IMR-90 (cell line): ENCODE measurements at regions not wholly inside any gene's neighbourhood (a gene's known extent, or its start where the extent isn't known, plus 50 kb on each side); places are given as distances from the start of the nearest gene placed in this dataset.

Source experiments
- ATAC-seq: fragments of 200-7000 bp; cut with Tn5 transposase; 2 replicates; pipeline ENCODE4 v1.9.1; 2020; ENCODE audit warnings: low read depth, mild to moderate bottlenecking, moderate library complexity
- BruUV-seq: library from RNA; stranded (reverse); fragments of 400-500 nt; replicated peaks from 2 replicates; lab custom pipeline; 2021; lab: Mats Ljungman, UMichigan
- CTCF ChIA-PET: fragments of 300-600 bp; formaldehyde crosslinking; extraction: SDS; loops from one replicate; lab custom pipeline; 2021; ENCODE audit warnings: antibody characterized with exemption; lab: Yijun Ruan, JAX
- POLR2A ChIA-PET: fragments of 300-600 bp; sonication (Branson Sonifier 250); formaldehyde crosslinking; loops from one replicate; lab custom pipeline; 2022; ENCODE audit warnings: antibody characterized with exemption; ENCODE audit not compliant: unreplicated experiment; lab: Charles Lee
- DNase-seq: peaks from one replicate; pipeline ENCODE4 v3.0.0; 2013
- H2AFZ ChIP-seq: replicated peaks from 2 replicates; pipeline ENCODE3; 2013; ENCODE audit warnings: low read length, mild to moderate bottlenecking; ENCODE audit not compliant: poor library complexity
- H2AK5ac ChIP-seq: 2 replicates; pipeline ENCODE4 v1.6.1; 2013; ENCODE audit warnings: low read depth, low read length, inconsistent platforms
- H2AK9ac ChIP-seq: replicated peaks from 2 replicates; pipeline ENCODE3; 2013; ENCODE audit warnings: mild to moderate bottlenecking, low read depth, low read length, moderate library complexity; ENCODE audit not compliant: poor library complexity
- H2BK120ac ChIP-seq: 2 replicates; pipeline ENCODE4 v1.6.1; 2013; ENCODE audit warnings: low read depth, low read length, inconsistent platforms
- H2BK15ac ChIP-seq: 3 replicates; pipeline ENCODE4 v1.6.1; 2013; ENCODE audit warnings: low read depth, low read length, inconsistent platforms
- H2BK20ac ChIP-seq: 2 replicates; pipeline ENCODE4 v1.6.1; 2013; ENCODE audit warnings: low read depth, mild to moderate bottlenecking, inconsistent platforms, low read length, moderate library complexity
- H2BK5ac ChIP-seq: 2 replicates; pipeline ENCODE4 v1.6.1; 2013; ENCODE audit warnings: mild to moderate bottlenecking, low read depth, low read length, inconsistent platforms; ENCODE audit not compliant: poor library complexity, severe bottlenecking
- H3K14ac ChIP-seq: replicated peaks from 2 replicates; pipeline ENCODE4 v1.6.1; 2013; ENCODE audit warnings: low read depth, low read length, inconsistent platforms
- H3K18ac ChIP-seq: 2 replicates; pipeline ENCODE4 v1.6.1; 2013; ENCODE audit warnings: low read depth, low read length, control low read depth
- H3K23ac ChIP-seq: 2 replicates; pipeline ENCODE4 v1.6.1; 2013; ENCODE audit warnings: low read depth, low read length, inconsistent platforms
- H3K27ac ChIP-seq: 2 replicates; pipeline ENCODE4 v1.5.1; 2013; ENCODE audit warnings: mild to moderate bottlenecking, control low read depth, low read length; ENCODE audit not compliant: insufficient read depth
- H3K27me3 ChIP-seq: 2 replicates; pipeline ENCODE4 v1.6.1; 2013; ENCODE audit warnings: low read length; ENCODE audit not compliant: control insufficient read depth, insufficient read depth
- H3K36me3 ChIP-seq: 2 replicates; pipeline ENCODE4 v1.6.1; 2013; ENCODE audit warnings: low read length, mixed read lengths; ENCODE audit not compliant: control insufficient read depth, insufficient read depth
- H3K4ac ChIP-seq: 2 replicates; pipeline ENCODE4 v1.6.1; 2013; ENCODE audit warnings: low read depth, low read length, inconsistent platforms
- H3K4me1 ChIP-seq: 2 replicates; pipeline ENCODE4 v1.6.1; 2013; ENCODE audit warnings: low read length, mixed read lengths; ENCODE audit not compliant: control insufficient read depth, insufficient read depth
- H3K4me2 ChIP-seq: 2 replicates; pipeline ENCODE4 v1.6.1; 2013; ENCODE audit warnings: low read depth, mild to moderate bottlenecking, control low read depth, low read length, moderate library complexity
- H3K4me3 ChIP-seq: 2 replicates; pipeline ENCODE4 v1.5.1; 2013; ENCODE audit warnings: low read depth, mild to moderate bottlenecking, control low read depth, low read length, moderate library complexity; ENCODE audit not compliant: insufficient read depth
- H3K56ac ChIP-seq: 2 replicates; pipeline ENCODE4 v1.6.1; 2013; ENCODE audit warnings: low read length, inconsistent platforms; ENCODE audit not compliant: insufficient read depth; ENCODE audit errors: extremely low read depth
- H3K79me1 ChIP-seq, 2 experiments: 2 replicates each; pipeline ENCODE4 v1.6.1; 2013; ENCODE audit warnings: low read length in 2 of 2, inconsistent platforms in 1 of 2, low read depth in 1 of 2
- H3K9ac ChIP-seq: 2 replicates; pipeline ENCODE4 v1.6.1; 2013; ENCODE audit warnings: low read depth, low read length, control low read depth
- H3K9me1 ChIP-seq: 2 replicates; pipeline ENCODE4 v1.6.1; 2013; ENCODE audit warnings: low read length, inconsistent platforms; ENCODE audit not compliant: insufficient read depth
- H3K9me3 ChIP-seq: 2 replicates; pipeline ENCODE4 v1.6.1; 2013; ENCODE audit warnings: low read length; ENCODE audit not compliant: control insufficient read depth, insufficient read depth
- H4K20me1 ChIP-seq: 2 replicates; pipeline ENCODE4 v1.6.1; 2013; ENCODE audit warnings: low read length, inconsistent platforms; ENCODE audit not compliant: insufficient read depth
- H4K5ac ChIP-seq: 2 replicates; pipeline ENCODE4 v1.6.1; 2013; ENCODE audit warnings: mild to moderate bottlenecking, low read depth, low read length, control low read depth
- H4K8ac ChIP-seq, 2 experiments: 2 replicates each; pipeline ENCODE4 v1.6.1; 2013; ENCODE audit warnings: low read depth in 2 of 2, low read length in 2 of 2, control low read depth in 1 of 2, inconsistent platforms in 1 of 2
- H4K91ac ChIP-seq: 2 replicates; pipeline ENCODE4 v1.6.1; 2013; ENCODE audit warnings: low read depth, low read length, inconsistent platforms; ENCODE audit not compliant: insufficient read depth
- BHLHE40 ChIP-seq: fragments of 150-350 bp; IDR thresholded peaks from 2 replicates; pipeline ENCODE4 v1.6.1; 2016; ENCODE audit warnings: mild to moderate bottlenecking, low read depth, low read length
- CEBPB ChIP-seq: IDR thresholded peaks from 2 replicates; pipeline ENCODE4 v1.6.1; 2012; ENCODE audit warnings: low read depth, low read length, improper control_type of control experiment
- CHD1 ChIP-seq: IDR thresholded peaks from 2 replicates; pipeline ENCODE4 v1.6.1; 2012; ENCODE audit warnings: low read depth, low read length, improper control_type of control experiment
- CTCF ChIP-seq: conservative IDR thresholded peaks from 2 replicates; pipeline ENCODE4 v1.5.1; 2012; ENCODE audit warnings: mild to moderate bottlenecking, low read depth, low read length, improper control_type of control experiment
- ELK1 ChIP-seq: fragments of 150-350 bp; IDR thresholded peaks from 2 replicates; pipeline ENCODE4 v1.6.1; 2016; ENCODE audit warnings: low read depth, mild to moderate bottlenecking, low read length, moderate library complexity, borderline replicate concordance
- MAFK ChIP-seq: IDR thresholded peaks from 2 replicates; pipeline ENCODE4 v1.6.1; 2012; ENCODE audit warnings: low read depth, low read length, improper control_type of control experiment
- MAZ ChIP-seq: IDR thresholded peaks from 2 replicates; pipeline ENCODE4 v1.6.1; 2012; ENCODE audit warnings: low read depth, mild to moderate bottlenecking, low read length, improper control_type of control experiment, moderate library complexity, borderline replicate concordance
- MXI1 ChIP-seq: IDR thresholded peaks from 2 replicates; pipeline ENCODE4 v1.6.1; 2012; ENCODE audit warnings: low read depth, mild to moderate bottlenecking, low read length, moderate library complexity, borderline replicate concordance
- NFE2L2 ChIP-seq: fragments of 150-350 bp; IDR thresholded peaks from 2 replicates; pipeline ENCODE4 v1.6.1; 2016; ENCODE audit warnings: low read depth, mild to moderate bottlenecking, low read length
- POLR2A ChIP-seq: IDR thresholded peaks from 2 replicates; pipeline ENCODE4 v1.6.1; 2012; ENCODE audit warnings: mild to moderate bottlenecking, low read depth, low read length
- RAD21 ChIP-seq: IDR thresholded peaks from 2 replicates; pipeline ENCODE4 v1.6.1; 2012; ENCODE audit warnings: low read length, improper control_type of control experiment
- RCOR1 ChIP-seq: IDR thresholded peaks from 2 replicates; pipeline ENCODE4 v1.6.1; 2012; ENCODE audit warnings: mild to moderate bottlenecking, low read length, improper control_type of control experiment; ENCODE audit not compliant: insufficient replicate concordance
- RFX5 ChIP-seq: IDR thresholded peaks from 2 replicates; pipeline ENCODE4 v1.8.0; 2012; ENCODE audit warnings: low read depth, mild to moderate bottlenecking, low read length, moderate library complexity
- SMC3 ChIP-seq: fragments of 150-350 bp; IDR thresholded peaks from 2 replicates; pipeline ENCODE4 v1.6.1; 2016; ENCODE audit warnings: low read depth, mild to moderate bottlenecking, antibody characterized with exemption, low read length, moderate library complexity
- USF2 ChIP-seq: fragments of 150-350 bp; IDR thresholded peaks from 2 replicates; pipeline ENCODE4 v1.6.1; 2017; ENCODE audit warnings: mild to moderate bottlenecking, antibody characterized with exemption, low read length, low read depth
- WGBS, 2 experiments: methylation state at CpG; one replicate each; pipeline versions ENCODE4 v1.1.5 to v1.1.7; 2013; ENCODE audit warnings: missing lambda C conversion rate in 2 of 2; ENCODE audit not compliant: insufficient read length in 1 of 2; ENCODE audit errors: extremely low coverage in 2 of 2; 5-methylcytosine and 5-hydroxymethylcytosine counted together
- dilution Hi-C: fragments of 300-500 bp; cut with HindIII; formaldehyde crosslinking; loops from one replicate; pipeline ENCODE4 v1.14.3; 2018; ENCODE audit warnings: low sequenced_read_pairs; ENCODE audit not compliant: unreplicated experiment
- in situ Hi-C: fragments of 300-500 bp; cut with MboI; formaldehyde crosslinking; loops from 3 replicates; pipeline ENCODE4 v1.14.3; 2019; ENCODE audit warnings: low sequenced_read_pairs, inconsistent platforms, mixed read lengths
- intact Hi-C: fragments of 100-400 bp; cut with micrococcal nuclease; formaldehyde crosslinking; loops from 2 replicates; pipeline ENCODE4 v1.10.0; 2022

DNA sequence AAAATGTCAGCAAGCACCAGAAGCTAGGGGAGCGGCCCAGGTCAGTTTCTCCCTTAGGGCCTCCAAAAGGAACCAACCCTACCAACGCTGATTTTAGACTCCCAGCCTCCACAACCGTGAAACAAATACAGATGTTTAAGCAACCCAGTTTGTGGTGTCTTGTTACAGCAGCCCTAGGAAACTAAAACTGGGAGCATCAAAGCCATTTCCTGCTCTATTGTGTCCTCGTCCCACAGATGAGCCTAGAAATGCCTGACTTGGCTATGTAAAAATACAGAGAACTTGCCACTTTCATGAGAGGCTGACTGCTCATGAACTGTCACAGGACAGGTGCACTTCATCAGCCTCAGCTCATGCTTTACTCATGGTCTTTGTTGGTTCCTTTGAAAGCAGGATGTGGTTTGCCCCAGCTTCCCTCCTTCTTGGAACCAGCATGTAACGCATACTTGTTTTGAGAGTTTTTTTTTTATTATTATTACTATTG, 97.6 kb upstream of the SLC39A10 start:
- dilution Hi-C loops, result no loop called here
- CTCF ChIA-PET, result interaction anchor here (0.7 to 1.0 kb wide), 3 partner anchors 54 to 728 kb away, joined by 3 to 4 read pairs (median 3); no protein-coding TSS in a partner anchor
- Histone ChIP-seq H3K36me3 (no peaks in the 10 kb centered on the region), H4K8ac (peak overlapping the region; percentile 82 to 95), H3K4ac (peak overlapping the region; percentile 89), H2BK20ac (peak overlapping the region; percentile 97), H3K14ac (peak overlapping the region; percentile 90), H2AK9ac (peak overlapping the region; percentile 59), H3K9me3 (no peaks in the 10 kb centered on the region), H3K4me3 (no peak overlapping the region), H4K5ac (peak overlapping the region; percentile 71), H3K27ac (peak overlapping the region; percentile 89), H2AK5ac (peak overlapping the region; percentile 54; the same call in 1 of the 2 replicates), H2BK5ac (peak overlapping the region; percentile 100), H3K9ac (peak overlapping the region; percentile 54), H2BK120ac (peak overlapping the region; percentile 95), H3K23ac (peak overlapping the region; percentile 63), H3K56ac (peak overlapping the region; percentile 74), H3K79me1 (peaks cover 0 to 7% of the 10 kb centered on the region in 2 experiments; a peak in 2 of 4 replicates), H2BK15ac (peak overlapping the region; percentile 86; the same call in 2 of the 3 replicates), H3K4me1 (peaks cover 20% of the 10 kb centered on the region), H2AFZ (peak overlapping the region; percentile 60), H3K18ac (peak overlapping the region; percentile 82), H4K91ac (peak overlapping the region; percentile 91), H3K9me1 (peaks cover 3% of the 10 kb centered on the region; the same call in 1 of the 2 replicates), H4K20me1 (no peaks in the 10 kb centered on the region), H3K4me2 (peak overlapping the region; percentile 22), H3K27me3 (no peaks in the 10 kb centered on the region)
- in situ Hi-C loops, result no loop called here
- 0% methylated on average over 1 of the region's 5 CpGs; no CpG with 5 or more reads in 1 of the 2 experiments for WGBS, 2 experiments
- POLR2A ChIA-PET, result interaction anchor here (0.6 to 2.5 kb wide), 4 partner anchors 15 to 549 kb away, joined by 3 to 12 read pairs (median 4); partner anchors contain the start of gene SLC39A10
- DNase-seq (peak; percentile 100), ATAC-seq (peak; percentile 53)
- intact Hi-C loops, result no loop called here
- no TSS peak for BruUV-seq
- TF ChIP-seq CTCF (no peak), BHLHE40 (no peak; the same call in 1 of the 2 replicates), SMC3 (no peak), ELK1 (no peak), CHD1 (no peak), CEBPB (peak; percentile 22; the same call in 1 of the 2 replicates), POLR2A (peak; percentile 38; the same call in 1 of the 2 replicates), RFX5 (no peak), NFE2L2 (no peak), MXI1 (0 out of 2 replicates have a peak, but pooled peaks have one; percentile 49), MAFK (no peak), USF2 (no peak), RCOR1 (peak; percentile 90), MAZ (peak; percentile 33; the same call in 1 of the 2 replicates), RAD21 (peak; percentile 24)
